ENCODE measurements at regions not wholly inside any gene's neighbourhood (a gene's known extent, or its start where the extent isn't known, plus 50 kb on each side); places are given as distances from the start of the nearest gene placed in this dataset.

DNA sequence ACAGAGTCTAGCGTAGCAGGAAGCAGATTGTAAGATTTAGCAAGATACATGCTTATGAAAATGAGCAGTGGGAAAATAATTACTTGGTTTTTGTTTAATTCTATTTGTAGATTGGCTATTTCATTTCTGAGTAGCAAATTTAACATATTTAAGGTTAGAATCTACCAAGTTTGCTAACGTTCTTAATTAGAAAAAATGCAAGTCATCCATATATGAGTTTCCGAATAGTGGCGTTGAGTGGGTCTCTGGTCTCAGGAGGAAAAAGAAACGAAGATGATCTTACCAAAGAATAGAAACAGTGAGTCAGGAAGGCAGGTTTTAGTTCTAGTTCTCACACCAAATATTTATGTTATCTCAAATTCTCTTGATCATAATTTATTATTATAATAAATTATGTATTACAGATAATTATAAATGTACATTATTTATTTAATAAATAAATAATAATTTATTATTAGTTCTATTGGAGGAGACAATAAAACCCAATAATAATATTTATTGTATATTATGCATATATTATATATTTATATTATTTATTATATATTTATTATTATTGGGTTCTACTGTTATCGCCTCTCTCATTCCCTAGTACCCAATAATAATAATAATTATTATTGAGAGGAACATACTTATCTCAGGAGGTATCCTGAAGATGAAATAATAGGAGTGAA lies 194.3 kb upstream of the PITRM1 start:
- Histone ChIP-seq H3K9ac (no peak overlapping the region), H3K9me2 (no peaks in the 10 kb centered on the region), H3K27me3 (ENCODE audit: insufficient read depth) (no peaks in the 10 kb centered on the region), H3K4me1 (ENCODE audit: control insufficient read depth in 1 of 2, insufficient read depth in 2 of 2, low read depth in 1 of 2, low read length in 1 of 2) (no peaks in the 10 kb centered on the region; a peak in 1 of 4 replicates), H3K27ac (ENCODE audit: low read depth in 2 of 2, low read length in 1 of 2) (no peak overlapping the region), H3K4me2 (no peak overlapping the region), H3F3A (replicated peaks; ENCODE audit: insufficient read depth) (no peaks in the 10 kb centered on the region), H4K20me1 (ENCODE audit: insufficient read depth) (no peaks in the 10 kb centered on the region), H3K4me3 (ENCODE audit: low read depth in 2 of 2, low read length in 1 of 2) (no peak overlapping the region), H3K79me2 (ENCODE audit: insufficient read depth) (no peaks in the 10 kb centered on the region), H2AFZ (ENCODE audit: low read depth) (no peak overlapping the region), H3K9me3 (no peaks in the 10 kb centered on the region; the same call in 1 of the 2 replicates), H3K36me3 (replicated peaks in 1 of 2; ENCODE audit: control insufficient read depth in 1 of 2, insufficient read depth in 2 of 2, low read length in 1 of 2) (no peaks in the 10 kb centered on the region)
- 84% methylated on average over 6 of the region's 6 CpGs for whole genome bisulfite sequencing (ENCODE audit: low lambda C conversion rate)
- ChIA-PET POLR2A (no interaction called here), CTCF (no interaction called here)
- no peak for DNase-seq
- TF ChIP-seq SMC3 (IDR thresholded peaks at IDR 0.05; ENCODE audit: low read depth, low read length) = no peak
- TF ChIP-seq, protein P1, sequence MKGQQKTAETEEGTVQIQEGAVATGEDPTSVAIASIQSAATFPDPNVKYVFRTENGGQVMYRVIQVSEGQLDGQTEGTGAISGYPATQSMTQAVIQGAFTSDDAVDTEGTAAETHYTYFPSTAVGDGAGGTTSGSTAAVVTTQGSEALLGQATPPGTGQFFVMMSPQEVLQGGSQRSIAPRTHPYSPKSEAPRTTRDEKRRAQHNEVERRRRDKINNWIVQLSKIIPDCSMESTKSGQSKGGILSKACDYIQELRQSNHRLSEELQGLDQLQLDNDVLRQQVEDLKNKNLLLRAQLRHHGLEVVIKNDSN (IDR thresholded peaks at IDR 0.05; ENCODE audit: borderline replicate concordance, low read depth) = no peak
- no peak for TF ChIP-seq CHD2 (IDR thresholded peaks at IDR 0.05; ENCODE audit: low read length, partially characterized antibody)
- TF ChIP-seq POLR2AphosphoS5 (IDR thresholded peaks at IDR 0.05; ENCODE audit: low read depth, low read length) = no peak
- TF ChIP-seq GATA2 (CRISPR knock-in tag; IDR thresholded peaks at IDR 0.05) = no peak
- no peak for TF ChIP-seq TEAD4 (IDR thresholded peaks at IDR 0.05; ENCODE audit: borderline replicate concordance, insufficient read depth)
- TF ChIP-seq FOSL2 (IDR thresholded peaks at IDR 0.05; ENCODE audit: borderline replicate concordance, low read depth) = no peak

DNA sequence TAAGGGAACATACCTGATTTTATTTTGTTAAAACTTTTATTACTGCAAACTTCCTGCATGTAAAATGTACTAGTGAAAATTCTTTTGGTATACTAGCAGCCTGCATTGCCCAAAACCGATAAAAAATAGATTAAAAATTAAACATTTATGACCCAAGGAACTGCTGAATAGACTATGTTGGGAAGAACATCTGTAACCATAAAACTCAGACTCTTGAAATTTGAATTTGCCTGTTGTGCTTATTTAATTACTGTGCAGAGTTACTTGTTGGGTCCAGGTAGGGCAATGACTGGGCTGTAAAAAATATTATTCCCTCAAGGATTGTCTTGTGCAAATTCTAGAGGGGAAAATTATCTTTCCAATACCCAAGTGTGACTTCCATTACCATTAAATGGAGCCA lies 193.5 kb upstream of the PITRM1 start:
- Histone ChIP-seq H3K9me2 (no peaks in the 10 kb centered on the region), H3K27me3 (ENCODE audit: insufficient read depth) (no peaks in the 10 kb centered on the region), H3K4me2 (no peak overlapping the region), H3K27ac (ENCODE audit: low read depth in 2 of 2, low read length in 1 of 2) (no peak overlapping the region), H3K9ac (no peak overlapping the region), H3K36me3 (replicated peaks in 1 of 2; ENCODE audit: control insufficient read depth in 1 of 2, insufficient read depth in 2 of 2, low read length in 1 of 2) (no peaks in the 10 kb centered on the region), H3K79me2 (ENCODE audit: insufficient read depth) (no peaks in the 10 kb centered on the region), H3K4me3 (ENCODE audit: low read depth in 2 of 2, low read length in 1 of 2) (no peak overlapping the region), H4K20me1 (ENCODE audit: insufficient read depth) (no peaks in the 10 kb centered on the region), H3F3A (replicated peaks; ENCODE audit: insufficient read depth) (no peaks in the 10 kb centered on the region), H3K4me1 (ENCODE audit: control insufficient read depth in 1 of 2, insufficient read depth in 2 of 2, low read depth in 1 of 2, low read length in 1 of 2) (no peaks in the 10 kb centered on the region; a peak in 1 of 4 replicates), H3K9me3 (no peaks in the 10 kb centered on the region; the same call in 1 of the 2 replicates), H2AFZ (ENCODE audit: low read depth) (no peak overlapping the region)
- CTCF ChIA-PET = no interaction called here
- POLR2A ChIA-PET = no interaction called here
- DNase-seq = no peak
- WGBS (ENCODE audit: low lambda C conversion rate) = 69% methylated on average over 1 of the region's 1 CpG
- TF ChIP-seq, protein P2, sequence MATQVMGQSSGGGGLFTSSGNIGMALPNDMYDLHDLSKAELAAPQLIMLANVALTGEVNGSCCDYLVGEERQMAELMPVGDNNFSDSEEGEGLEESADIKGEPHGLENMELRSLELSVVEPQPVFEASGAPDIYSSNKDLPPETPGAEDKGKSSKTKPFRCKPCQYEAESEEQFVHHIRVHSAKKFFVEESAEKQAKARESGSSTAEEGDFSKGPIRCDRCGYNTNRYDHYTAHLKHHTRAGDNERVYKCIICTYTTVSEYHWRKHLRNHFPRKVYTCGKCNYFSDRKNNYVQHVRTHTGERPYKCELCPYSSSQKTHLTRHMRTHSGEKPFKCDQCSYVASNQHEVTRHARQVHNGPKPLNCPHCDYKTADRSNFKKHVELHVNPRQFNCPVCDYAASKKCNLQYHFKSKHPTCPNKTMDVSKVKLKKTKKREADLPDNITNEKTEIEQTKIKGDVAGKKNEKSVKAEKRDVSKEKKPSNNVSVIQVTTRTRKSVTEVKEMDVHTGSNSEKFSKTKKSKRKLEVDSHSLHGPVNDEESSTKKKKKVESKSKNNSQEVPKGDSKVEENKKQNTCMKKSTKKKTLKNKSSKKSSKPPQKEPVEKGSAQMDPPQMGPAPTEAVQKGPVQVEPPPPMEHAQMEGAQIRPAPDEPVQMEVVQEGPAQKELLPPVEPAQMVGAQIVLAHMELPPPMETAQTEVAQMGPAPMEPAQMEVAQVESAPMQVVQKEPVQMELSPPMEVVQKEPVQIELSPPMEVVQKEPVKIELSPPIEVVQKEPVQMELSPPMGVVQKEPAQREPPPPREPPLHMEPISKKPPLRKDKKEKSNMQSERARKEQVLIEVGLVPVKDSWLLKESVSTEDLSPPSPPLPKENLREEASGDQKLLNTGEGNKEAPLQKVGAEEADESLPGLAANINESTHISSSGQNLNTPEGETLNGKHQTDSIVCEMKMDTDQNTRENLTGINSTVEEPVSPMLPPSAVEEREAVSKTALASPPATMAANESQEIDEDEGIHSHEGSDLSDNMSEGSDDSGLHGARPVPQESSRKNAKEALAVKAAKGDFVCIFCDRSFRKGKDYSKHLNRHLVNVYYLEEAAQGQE (IDR thresholded peaks at IDR 0.05; ENCODE audit: low read depth, low read length) = no peak
- TF ChIP-seq CHD2 (IDR thresholded peaks at IDR 0.05; ENCODE audit: low read length, partially characterized antibody) (no peak), NFIC (IDR thresholded peaks at IDR 0.05; ENCODE audit: borderline replicate concordance) (no peak), GATA2 (CRISPR knock-in tag; IDR thresholded peaks at IDR 0.05) (no peak), JUND (IDR thresholded peaks at IDR 0.05) (no peak), YY1 (IDR thresholded peaks at IDR 0.05; ENCODE audit: low read depth) (no peak), MXI1 (IDR thresholded peaks at IDR 0.05; ENCODE audit: low read depth, low read length) (no peak), GABPA (IDR thresholded peaks at IDR 0.05; ENCODE audit: low read depth) (no peak), RFX5 (IDR thresholded peaks at IDR 0.05; ENCODE audit: low read length) (no peak), EP300 (IDR thresholded peaks at IDR 0.05; ENCODE audit: borderline replicate concordance in 1 of 2, low read depth in 1 of 2, low read length in 1 of 2) (no peak)
- TF ChIP-seq, protein P3, sequence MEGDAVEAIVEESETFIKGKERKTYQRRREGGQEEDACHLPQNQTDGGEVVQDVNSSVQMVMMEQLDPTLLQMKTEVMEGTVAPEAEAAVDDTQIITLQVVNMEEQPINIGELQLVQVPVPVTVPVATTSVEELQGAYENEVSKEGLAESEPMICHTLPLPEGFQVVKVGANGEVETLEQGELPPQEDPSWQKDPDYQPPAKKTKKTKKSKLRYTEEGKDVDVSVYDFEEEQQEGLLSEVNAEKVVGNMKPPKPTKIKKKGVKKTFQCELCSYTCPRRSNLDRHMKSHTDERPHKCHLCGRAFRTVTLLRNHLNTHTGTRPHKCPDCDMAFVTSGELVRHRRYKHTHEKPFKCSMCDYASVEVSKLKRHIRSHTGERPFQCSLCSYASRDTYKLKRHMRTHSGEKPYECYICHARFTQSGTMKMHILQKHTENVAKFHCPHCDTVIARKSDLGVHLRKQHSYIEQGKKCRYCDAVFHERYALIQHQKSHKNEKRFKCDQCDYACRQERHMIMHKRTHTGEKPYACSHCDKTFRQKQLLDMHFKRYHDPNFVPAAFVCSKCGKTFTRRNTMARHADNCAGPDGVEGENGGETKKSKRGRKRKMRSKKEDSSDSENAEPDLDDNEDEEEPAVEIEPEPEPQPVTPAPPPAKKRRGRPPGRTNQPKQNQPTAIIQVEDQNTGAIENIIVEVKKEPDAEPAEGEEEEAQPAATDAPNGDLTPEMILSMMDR (IDR thresholded peaks at IDR 0.05) = no peak
- TF ChIP-seq, protein P4, sequence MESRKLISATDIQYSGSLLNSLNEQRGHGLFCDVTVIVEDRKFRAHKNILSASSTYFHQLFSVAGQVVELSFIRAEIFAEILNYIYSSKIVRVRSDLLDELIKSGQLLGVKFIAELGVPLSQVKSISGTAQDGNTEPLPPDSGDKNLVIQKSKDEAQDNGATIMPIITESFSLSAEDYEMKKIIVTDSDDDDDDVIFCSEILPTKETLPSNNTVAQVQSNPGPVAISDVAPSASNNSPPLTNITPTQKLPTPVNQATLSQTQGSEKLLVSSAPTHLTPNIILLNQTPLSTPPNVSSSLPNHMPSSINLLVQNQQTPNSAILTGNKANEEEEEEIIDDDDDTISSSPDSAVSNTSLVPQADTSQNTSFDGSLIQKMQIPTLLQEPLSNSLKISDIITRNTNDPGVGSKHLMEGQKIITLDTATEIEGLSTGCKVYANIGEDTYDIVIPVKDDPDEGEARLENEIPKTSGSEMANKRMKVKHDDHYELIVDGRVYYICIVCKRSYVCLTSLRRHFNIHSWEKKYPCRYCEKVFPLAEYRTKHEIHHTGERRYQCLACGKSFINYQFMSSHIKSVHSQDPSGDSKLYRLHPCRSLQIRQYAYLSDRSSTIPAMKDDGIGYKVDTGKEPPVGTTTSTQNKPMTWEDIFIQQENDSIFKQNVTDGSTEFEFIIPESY (IDR thresholded peaks at IDR 0.05; ENCODE audit: borderline replicate concordance, low read depth) = no peak
- TF ChIP-seq, protein P5, sequence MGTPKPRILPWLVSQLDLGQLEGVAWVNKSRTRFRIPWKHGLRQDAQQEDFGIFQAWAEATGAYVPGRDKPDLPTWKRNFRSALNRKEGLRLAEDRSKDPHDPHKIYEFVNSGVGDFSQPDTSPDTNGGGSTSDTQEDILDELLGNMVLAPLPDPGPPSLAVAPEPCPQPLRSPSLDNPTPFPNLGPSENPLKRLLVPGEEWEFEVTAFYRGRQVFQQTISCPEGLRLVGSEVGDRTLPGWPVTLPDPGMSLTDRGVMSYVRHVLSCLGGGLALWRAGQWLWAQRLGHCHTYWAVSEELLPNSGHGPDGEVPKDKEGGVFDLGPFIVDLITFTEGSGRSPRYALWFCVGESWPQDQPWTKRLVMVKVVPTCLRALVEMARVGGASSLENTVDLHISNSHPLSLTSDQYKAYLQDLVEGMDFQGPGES (IDR thresholded peaks at IDR 0.05; ENCODE audit: low read depth, low read length) = no peak

All from SK-N-SH (cell line).